HEK293 (cell line): ENCODE measurements at regions not wholly inside any gene's neighbourhood (a gene's known extent, or its start where the extent isn't known, plus 50 kb on each side); places are given as distances from the start of the nearest gene placed in this dataset.

Source experiments
- CTCF ChIP-seq: fragments of 450-650 bp; formaldehyde crosslinking; IDR thresholded peaks from 2 replicates; pipeline ENCODE4 v1.5.1; 2016; ENCODE audit warnings: missing biosample characterization, missing genetic modification characterization
- KLF16 ChIP-seq: fragments of 450-650 bp; formaldehyde crosslinking; IDR thresholded peaks from 2 replicates; pipeline ENCODE4 v1.5.1; 2017; ENCODE audit warnings: missing biosample characterization, missing genetic modification characterization
- TSHZ1 ChIP-seq: fragments of 450-650 bp; formaldehyde crosslinking; IDR thresholded peaks from 2 replicates; pipeline ENCODE4 v1.5.1; 2016; ENCODE audit warnings: missing biosample characterization, missing genetic modification characterization, borderline replicate concordance
- YY1 ChIP-seq: fragments of 450-650 bp; formaldehyde crosslinking; IDR thresholded peaks from 2 replicates; pipeline ENCODE4 v1.5.1; 2018; ENCODE audit warnings: missing biosample characterization, missing genetic modification characterization
- ZBTB1 ChIP-seq: fragments of 450-650 bp; formaldehyde crosslinking; IDR thresholded peaks from 2 replicates; pipeline ENCODE4 v1.5.1; 2016; ENCODE audit warnings: missing biosample characterization, missing genetic modification characterization
- ZBTB7A ChIP-seq: fragments of 450-650 bp; formaldehyde crosslinking; IDR thresholded peaks from 2 replicates; pipeline ENCODE4 v1.5.1; 2016; ENCODE audit warnings: low read depth, missing biosample characterization, missing genetic modification characterization
- ZBTB8A ChIP-seq: fragments of 450-650 bp; formaldehyde crosslinking; IDR thresholded peaks from 2 replicates; pipeline ENCODE4 v1.5.1; 2016; ENCODE audit warnings: missing biosample characterization, missing genetic modification characterization
- ZNF202 ChIP-seq: fragments of 450-650 bp; formaldehyde crosslinking; IDR thresholded peaks from 2 replicates; pipeline ENCODE4 v1.5.1; 2016; ENCODE audit warnings: missing biosample characterization, missing genetic modification characterization, borderline replicate concordance
- ZNF350 ChIP-seq: fragments of 450-650 bp; formaldehyde crosslinking; IDR thresholded peaks from 2 replicates; pipeline ENCODE4 v1.5.0; 2017; ENCODE audit warnings: missing biosample characterization, mild to moderate bottlenecking, missing genetic modification characterization
- ZNF37A ChIP-seq: fragments of 450-650 bp; IDR thresholded peaks from 2 replicates; pipeline ENCODE4 v1.5.1; 2018; ENCODE audit warnings: missing biosample characterization, missing genetic modification characterization
- ZNF580 ChIP-seq: fragments of 450-650 bp; formaldehyde crosslinking; IDR thresholded peaks from 2 replicates; pipeline ENCODE4 v1.5.1; 2016; ENCODE audit warnings: missing biosample characterization, missing genetic modification characterization
- ZNF610 ChIP-seq: fragments of 450-650 bp; formaldehyde crosslinking; IDR thresholded peaks from 2 replicates; pipeline ENCODE4 v1.5.1; 2016; ENCODE audit warnings: missing biosample characterization, missing genetic modification characterization, borderline replicate concordance

GRCh38 chr6:26285143-26286134 is 79.6 kb upstream of the BTN3A2 start:
- TF ChIP-seq YY1 (tag by site-specific recombination) = no peak; the same call in none of the 2 replicates
- 0 out of 2 replicates have a peak, but pooled peaks have one; percentile 64 for TF ChIP-seq TSHZ1 (tag by site-specific recombination)
- no peak for TF ChIP-seq CTCF
- TF ChIP-seq KLF16 (tag by site-specific recombination) = no peak; the same call in 1 of the 2 replicates
- no peak for TF ChIP-seq ZNF350
- peak; percentile 97 for TF ChIP-seq ZBTB8A
- TF ChIP-seq ZNF202 = no peak
- TF ChIP-seq ZBTB7A (tag by site-specific recombination) = no peak
- TF ChIP-seq ZNF37A (tag by site-specific recombination) = no peak
- peak; percentile 62; the same call in 1 of the 2 replicates for TF ChIP-seq ZNF610 (tag by site-specific recombination)
- TF ChIP-seq ZNF580 = peak; percentile 97
- TF ChIP-seq ZBTB1 (tag by site-specific recombination) = no peak; the same call in 1 of the 2 replicates
